IMR-90 (cell line): ENCODE measurements at regions not wholly inside any gene's neighbourhood (a gene's known extent, or its start where the extent isn't known, plus 50 kb on each side); places are given as distances from the start of the nearest gene placed in this dataset.

ENCODE experiments used
- ATAC-seq: fragments of 200-7000 bp; cut with Tn5 transposase; 2 replicates; pipeline ENCODE4 v1.9.1; 2020; ENCODE audit warnings: low read depth, mild to moderate bottlenecking, moderate library complexity
- BruUV-seq: library from RNA; stranded (reverse); fragments of 400-500 nt; replicated peaks from 2 replicates; lab custom pipeline; 2021; lab: Mats Ljungman, UMichigan
- CTCF ChIA-PET: fragments of 300-600 bp; formaldehyde crosslinking; extraction: SDS; loops from one replicate; lab custom pipeline; 2021; ENCODE audit warnings: antibody characterized with exemption; lab: Yijun Ruan, JAX
- POLR2A ChIA-PET: fragments of 300-600 bp; sonication (Branson Sonifier 250); formaldehyde crosslinking; loops from one replicate; lab custom pipeline; 2022; ENCODE audit warnings: antibody characterized with exemption; ENCODE audit not compliant: unreplicated experiment; lab: Charles Lee
- DNase-seq: peaks from one replicate; pipeline ENCODE4 v3.0.0; 2013
- H2AFZ ChIP-seq: replicated peaks from 2 replicates; pipeline ENCODE3; 2013; ENCODE audit warnings: low read length, mild to moderate bottlenecking; ENCODE audit not compliant: poor library complexity
- H2AK5ac ChIP-seq: 2 replicates; pipeline ENCODE4 v1.6.1; 2013; ENCODE audit warnings: low read depth, low read length, inconsistent platforms
- H2AK9ac ChIP-seq: replicated peaks from 2 replicates; pipeline ENCODE3; 2013; ENCODE audit warnings: mild to moderate bottlenecking, low read depth, low read length, moderate library complexity; ENCODE audit not compliant: poor library complexity
- H2BK120ac ChIP-seq: 2 replicates; pipeline ENCODE4 v1.6.1; 2013; ENCODE audit warnings: low read depth, low read length, inconsistent platforms
- H2BK15ac ChIP-seq: 3 replicates; pipeline ENCODE4 v1.6.1; 2013; ENCODE audit warnings: low read depth, low read length, inconsistent platforms
- H2BK20ac ChIP-seq: 2 replicates; pipeline ENCODE4 v1.6.1; 2013; ENCODE audit warnings: low read depth, mild to moderate bottlenecking, inconsistent platforms, low read length, moderate library complexity
- H2BK5ac ChIP-seq: 2 replicates; pipeline ENCODE4 v1.6.1; 2013; ENCODE audit warnings: mild to moderate bottlenecking, low read depth, low read length, inconsistent platforms; ENCODE audit not compliant: poor library complexity, severe bottlenecking
- H3K14ac ChIP-seq: replicated peaks from 2 replicates; pipeline ENCODE4 v1.6.1; 2013; ENCODE audit warnings: low read depth, low read length, inconsistent platforms
- H3K18ac ChIP-seq: 2 replicates; pipeline ENCODE4 v1.6.1; 2013; ENCODE audit warnings: low read depth, low read length, control low read depth
- H3K23ac ChIP-seq: 2 replicates; pipeline ENCODE4 v1.6.1; 2013; ENCODE audit warnings: low read depth, low read length, inconsistent platforms
- H3K27ac ChIP-seq: 2 replicates; pipeline ENCODE4 v1.5.1; 2013; ENCODE audit warnings: mild to moderate bottlenecking, control low read depth, low read length; ENCODE audit not compliant: insufficient read depth
- H3K27me3 ChIP-seq: 2 replicates; pipeline ENCODE4 v1.6.1; 2013; ENCODE audit warnings: low read length; ENCODE audit not compliant: control insufficient read depth, insufficient read depth
- H3K36me3 ChIP-seq: 2 replicates; pipeline ENCODE4 v1.6.1; 2013; ENCODE audit warnings: low read length, mixed read lengths; ENCODE audit not compliant: control insufficient read depth, insufficient read depth
- H3K4ac ChIP-seq: 2 replicates; pipeline ENCODE4 v1.6.1; 2013; ENCODE audit warnings: low read depth, low read length, inconsistent platforms
- H3K4me1 ChIP-seq: 2 replicates; pipeline ENCODE4 v1.6.1; 2013; ENCODE audit warnings: low read length, mixed read lengths; ENCODE audit not compliant: control insufficient read depth, insufficient read depth
- H3K4me2 ChIP-seq: 2 replicates; pipeline ENCODE4 v1.6.1; 2013; ENCODE audit warnings: low read depth, mild to moderate bottlenecking, control low read depth, low read length, moderate library complexity
- H3K4me3 ChIP-seq: 2 replicates; pipeline ENCODE4 v1.5.1; 2013; ENCODE audit warnings: low read depth, mild to moderate bottlenecking, control low read depth, low read length, moderate library complexity; ENCODE audit not compliant: insufficient read depth
- H3K56ac ChIP-seq: 2 replicates; pipeline ENCODE4 v1.6.1; 2013; ENCODE audit warnings: low read length, inconsistent platforms; ENCODE audit not compliant: insufficient read depth; ENCODE audit errors: extremely low read depth
- H3K79me1 ChIP-seq, 2 experiments: 2 replicates each; pipeline ENCODE4 v1.6.1; 2013; ENCODE audit warnings: low read length in 2 of 2, inconsistent platforms in 1 of 2, low read depth in 1 of 2
- H3K9ac ChIP-seq: 2 replicates; pipeline ENCODE4 v1.6.1; 2013; ENCODE audit warnings: low read depth, low read length, control low read depth
- H3K9me1 ChIP-seq: 2 replicates; pipeline ENCODE4 v1.6.1; 2013; ENCODE audit warnings: low read length, inconsistent platforms; ENCODE audit not compliant: insufficient read depth
- H3K9me3 ChIP-seq: 2 replicates; pipeline ENCODE4 v1.6.1; 2013; ENCODE audit warnings: low read length; ENCODE audit not compliant: control insufficient read depth, insufficient read depth
- H4K20me1 ChIP-seq: 2 replicates; pipeline ENCODE4 v1.6.1; 2013; ENCODE audit warnings: low read length, inconsistent platforms; ENCODE audit not compliant: insufficient read depth
- H4K5ac ChIP-seq: 2 replicates; pipeline ENCODE4 v1.6.1; 2013; ENCODE audit warnings: mild to moderate bottlenecking, low read depth, low read length, control low read depth
- H4K8ac ChIP-seq, 2 experiments: 2 replicates each; pipeline ENCODE4 v1.6.1; 2013; ENCODE audit warnings: low read depth in 2 of 2, low read length in 2 of 2, control low read depth in 1 of 2, inconsistent platforms in 1 of 2
- H4K91ac ChIP-seq: 2 replicates; pipeline ENCODE4 v1.6.1; 2013; ENCODE audit warnings: low read depth, low read length, inconsistent platforms; ENCODE audit not compliant: insufficient read depth
- BHLHE40 ChIP-seq: fragments of 150-350 bp; IDR thresholded peaks from 2 replicates; pipeline ENCODE4 v1.6.1; 2016; ENCODE audit warnings: mild to moderate bottlenecking, low read depth, low read length
- CEBPB ChIP-seq: IDR thresholded peaks from 2 replicates; pipeline ENCODE4 v1.6.1; 2012; ENCODE audit warnings: low read depth, low read length, improper control_type of control experiment
- CHD1 ChIP-seq: IDR thresholded peaks from 2 replicates; pipeline ENCODE4 v1.6.1; 2012; ENCODE audit warnings: low read depth, low read length, improper control_type of control experiment
- CTCF ChIP-seq: conservative IDR thresholded peaks from 2 replicates; pipeline ENCODE4 v1.5.1; 2012; ENCODE audit warnings: mild to moderate bottlenecking, low read depth, low read length, improper control_type of control experiment
- ELK1 ChIP-seq: fragments of 150-350 bp; IDR thresholded peaks from 2 replicates; pipeline ENCODE4 v1.6.1; 2016; ENCODE audit warnings: low read depth, mild to moderate bottlenecking, low read length, moderate library complexity, borderline replicate concordance
- FOS ChIP-seq: fragments of 150-350 bp; IDR thresholded peaks from 2 replicates; pipeline ENCODE4 v1.6.1; 2016; ENCODE audit warnings: low read depth, low read length
- MAZ ChIP-seq: IDR thresholded peaks from 2 replicates; pipeline ENCODE4 v1.6.1; 2012; ENCODE audit warnings: low read depth, mild to moderate bottlenecking, low read length, improper control_type of control experiment, moderate library complexity, borderline replicate concordance
- MXI1 ChIP-seq: IDR thresholded peaks from 2 replicates; pipeline ENCODE4 v1.6.1; 2012; ENCODE audit warnings: low read depth, mild to moderate bottlenecking, low read length, moderate library complexity, borderline replicate concordance
- NFE2L2 ChIP-seq: fragments of 150-350 bp; IDR thresholded peaks from 2 replicates; pipeline ENCODE4 v1.6.1; 2016; ENCODE audit warnings: low read depth, mild to moderate bottlenecking, low read length
- POLR2A ChIP-seq: IDR thresholded peaks from 2 replicates; pipeline ENCODE4 v1.6.1; 2012; ENCODE audit warnings: mild to moderate bottlenecking, low read depth, low read length
- RAD21 ChIP-seq: IDR thresholded peaks from 2 replicates; pipeline ENCODE4 v1.6.1; 2012; ENCODE audit warnings: low read length, improper control_type of control experiment
- RCOR1 ChIP-seq: IDR thresholded peaks from 2 replicates; pipeline ENCODE4 v1.6.1; 2012; ENCODE audit warnings: mild to moderate bottlenecking, low read length, improper control_type of control experiment; ENCODE audit not compliant: insufficient replicate concordance
- RFX5 ChIP-seq: IDR thresholded peaks from 2 replicates; pipeline ENCODE4 v1.8.0; 2012; ENCODE audit warnings: low read depth, mild to moderate bottlenecking, low read length, moderate library complexity
- SMC3 ChIP-seq: fragments of 150-350 bp; IDR thresholded peaks from 2 replicates; pipeline ENCODE4 v1.6.1; 2016; ENCODE audit warnings: low read depth, mild to moderate bottlenecking, antibody characterized with exemption, low read length, moderate library complexity
- USF2 ChIP-seq: fragments of 150-350 bp; IDR thresholded peaks from 2 replicates; pipeline ENCODE4 v1.6.1; 2017; ENCODE audit warnings: mild to moderate bottlenecking, antibody characterized with exemption, low read length, low read depth
- WGBS, 2 experiments: methylation state at CpG; one replicate each; pipeline versions ENCODE4 v1.1.5 to v1.1.7; 2013; ENCODE audit warnings: missing lambda C conversion rate in 2 of 2; ENCODE audit not compliant: insufficient read length in 1 of 2; ENCODE audit errors: extremely low coverage in 2 of 2; 5-methylcytosine and 5-hydroxymethylcytosine counted together
- dilution Hi-C: fragments of 300-500 bp; cut with HindIII; formaldehyde crosslinking; loops from one replicate; pipeline ENCODE4 v1.14.3; 2018; ENCODE audit warnings: low sequenced_read_pairs; ENCODE audit not compliant: unreplicated experiment
- in situ Hi-C: fragments of 300-500 bp; cut with MboI; formaldehyde crosslinking; loops from 3 replicates; pipeline ENCODE4 v1.14.3; 2019; ENCODE audit warnings: low sequenced_read_pairs, inconsistent platforms, mixed read lengths
- intact Hi-C: fragments of 100-400 bp; cut with micrococcal nuclease; formaldehyde crosslinking; loops from 2 replicates; pipeline ENCODE4 v1.10.0; 2022

- ATAC-seq: peak; percentile 1; the same call in 1 of the 2 replicates
- Histone ChIP-seq H3K56ac (peak overlapping the region; percentile 30; the same call in 1 of the 2 replicates), H3K4me1 (peaks cover 32% of the 10 kb centered on the region), H3K14ac (peak overlapping the region; percentile 96), H4K20me1 (no peaks in the 10 kb centered on the region), H2AK5ac (peak overlapping the region; percentile 95), H3K27me3 (no peaks in the 10 kb centered on the region), H2AK9ac (peak overlapping the region; percentile 59), H3K18ac (peak overlapping the region; percentile 76), H2BK20ac (peak overlapping the region; percentile 88), H2BK5ac (peak overlapping the region; percentile 99), H3K9ac (peak overlapping the region; percentile 26), H3K27ac (peak overlapping the region; percentile 77), H3K36me3 (no peaks in the 10 kb centered on the region), H3K4me3 (no peak overlapping the region), H3K9me1 (peaks cover 40% of the 10 kb centered on the region), H3K4ac (peak overlapping the region; percentile 100), H3K4me2 (peak overlapping the region; percentile 38), H3K9me3 (no peaks in the 10 kb centered on the region), H2BK15ac (peak overlapping the region; percentile 92), H2AFZ (peak overlapping the region; percentile 1), H4K5ac (peak overlapping the region; percentile 63), H3K23ac (peak overlapping the region; percentile 97), H2BK120ac (peak overlapping the region; percentile 100), H4K8ac (peak overlapping the region; percentile 37 to 95), H3K79me1 (peaks cover 0 to 15% of the 10 kb centered on the region in 2 experiments; a peak in 1 of 4 replicates), H4K91ac (peak overlapping the region; percentile 99)
- intact Hi-C loops (loop anchor here (1.0 to 2.0 kb wide), 2 partner anchors 57 to 87 kb away; partner anchors contain the start of gene DUSP5), in situ Hi-C loops (no loop called here), dilution Hi-C loops (no loop called here)
- 75% methylated on average over 2 of the region's 4 CpGs; no CpG with 5 or more reads in 1 of the 2 experiments for WGBS, 2 experiments
- POLR2A ChIA-PET: no interaction called here
- CTCF ChIA-PET: no interaction called here
- no TSS peak for BruUV-seq
- DNase-seq: no peak
- TF ChIP-seq RCOR1 (no peak), RFX5 (no peak), BHLHE40 (no peak), SMC3 (no peak), FOS (no peak), MAZ (no peak), NFE2L2 (no peak), POLR2A (no peak), RAD21 (no peak), CHD1 (no peak), CEBPB (no peak), MXI1 (no peak), USF2 (no peak), CTCF (no peak), ELK1 (no peak)
These were observed 87.8 kb upstream of the DUSP5 start for GRCh38 chr10:110409926-110410325.
